CD4-positive, alpha-beta memory T cell (primary cell): ENCODE measurements at regions not wholly inside any gene's neighbourhood (a gene's known extent, or its start where the extent isn't known, plus 50 kb on each side); places are given as distances from the start of the nearest gene placed in this dataset.

Experiments
- CTCF ChIA-PET: fragments of 350-600 bp; sonication (Branson Sonifier 250); formaldehyde crosslinking; loops from one replicate; lab custom pipeline; 2021; ENCODE audit warnings: inconsistent platforms; ENCODE audit not compliant: partially characterized antibody; lab: Charles Lee
- POLR2A ChIA-PET: fragments of 350-600 bp; sonication (Branson Sonifier 250); formaldehyde crosslinking; loops from one replicate; lab custom pipeline; 2021; ENCODE audit not compliant: partially characterized antibody; lab: Charles Lee
- DNase-seq, 5 donors: peaks; one replicate each; pipeline versions ENCODE4 v3.0.0 to v3.0.0-alpha.2; 2020 to 2022; ENCODE audit warnings: mixed read lengths in 1 of 5
- H3K27ac ChIP-seq: one replicate; pipeline ENCODE4 v1.7.0; 2013; ENCODE audit warnings: low read depth, low read length
- H3K27me3 ChIP-seq: 2 replicates; pipeline ENCODE4 v1.7.0; 2013; ENCODE audit warnings: mild to moderate bottlenecking, low read length, moderate library complexity; ENCODE audit not compliant: insufficient read depth
- H3K36me3 ChIP-seq: 2 replicates; pipeline ENCODE4 v1.7.0; 2013; ENCODE audit warnings: mild to moderate bottlenecking, low read length, moderate library complexity; ENCODE audit not compliant: insufficient read depth
- H3K4me1 ChIP-seq: 2 replicates; pipeline ENCODE4 v1.7.0; 2013; ENCODE audit warnings: mild to moderate bottlenecking, low read length, moderate library complexity; ENCODE audit not compliant: insufficient read depth
- H3K4me3 ChIP-seq, 2 donors: one replicate each; pipeline ENCODE4 v1.7.0; 2013; ENCODE audit warnings: low read length in 2 of 2, mild to moderate bottlenecking in 1 of 2
- H3K9me3 ChIP-seq, 2 donors: one replicate each; pipeline ENCODE4 v1.7.0; 2013; ENCODE audit warnings: low read length in 2 of 2, control low read depth in 1 of 2; ENCODE audit not compliant: control insufficient read depth in 1 of 2
- H3K27ac Mint-ChIP-seq, 7 donors: one replicate each; pipeline ENCODE4 v1.8.0; 2020 to 2021; ENCODE audit warnings: mixed read lengths in 7 of 7, mild to moderate bottlenecking in 6 of 7, inconsistent platforms in 3 of 7, moderate library complexity in 3 of 7
- H3K27me3 Mint-ChIP-seq, 2 donors: one replicate each; pipeline ENCODE4 v1.8.0; 2020 to 2021; ENCODE audit warnings: mixed read lengths in 2 of 2
- H3K36me3 Mint-ChIP-seq, 2 donors: one replicate each; pipeline ENCODE4 v1.8.0; 2020 to 2021; ENCODE audit warnings: mixed read lengths in 2 of 2, inconsistent platforms in 1 of 2, mild to moderate bottlenecking in 1 of 2
- H3K4me1 Mint-ChIP-seq, 4 donors: one replicate each; pipeline ENCODE4 v1.8.0; 2020 to 2021; ENCODE audit warnings: mixed read lengths in 4 of 4, mild to moderate bottlenecking in 1 of 4
- H3K4me3 Mint-ChIP-seq, 8 donors: one replicate each; pipeline ENCODE4 v1.8.0; 2020 to 2021; ENCODE audit warnings: mixed read lengths in 8 of 8, mild to moderate bottlenecking in 7 of 8, moderate library complexity in 6 of 8, inconsistent platforms in 3 of 8
- H3K9me3 Mint-ChIP-seq, 8 donors: one replicate each; pipeline ENCODE4 v1.8.0; 2020 to 2021; ENCODE audit warnings: mixed read lengths in 8 of 8, mild to moderate bottlenecking in 5 of 8, inconsistent platforms in 3 of 8, moderate library complexity in 1 of 8
- intact Hi-C: fragments of 100-400 bp; cut with micrococcal nuclease; formaldehyde crosslinking; loops from one replicate; pipeline ENCODE4 v1.15.1; 2023

DNA sequence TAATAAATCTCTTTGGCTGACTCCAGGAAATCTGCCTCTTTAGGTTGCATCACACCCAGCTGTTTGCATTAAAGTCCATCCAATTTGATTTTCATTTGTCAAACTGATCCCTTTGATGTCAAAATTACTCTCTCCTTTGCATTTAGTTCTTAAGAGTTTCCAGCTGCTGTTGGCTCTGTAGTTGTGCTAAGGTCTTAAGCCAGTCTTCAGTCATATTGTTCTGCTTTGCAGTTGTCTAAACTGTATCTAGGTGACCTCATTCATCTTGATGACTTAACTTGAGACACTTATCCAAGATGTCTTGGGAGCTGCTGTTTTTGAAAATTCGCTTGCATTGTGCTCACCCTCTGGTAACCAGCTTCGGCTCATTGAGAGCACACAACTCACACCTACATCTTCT lies 386.9 kb upstream of the TLE4 start:
- no peaks in the 10 kb centered on the region for H3K27me3 ChIP-seq
- no peak overlapping the region for H3K4me3 Mint-ChIP-seq
- no peaks in the 10 kb centered on the region for H3K27me3 Mint-ChIP-seq
- H3K4me1 Mint-ChIP-seq = no peaks in the 10 kb centered on the region
- no peaks in the 10 kb centered on the region for H3K9me3 ChIP-seq
- no peak for DNase-seq
- no peaks in the 10 kb centered on the region for H3K36me3 ChIP-seq
- peaks cover 0 to 5% (median 0%) of the 10 kb centered on the region in 8 donors for H3K9me3 Mint-ChIP-seq
- H3K4me1 ChIP-seq = no peaks in the 10 kb centered on the region
- CTCF ChIA-PET = interaction anchor here (1.3 kb wide), 1 partner anchor 11 kb away, joined by 3 read pairs; no protein-coding TSS in a partner anchor
- H3K36me3 Mint-ChIP-seq = no peaks in the 10 kb centered on the region
- intact Hi-C loops = no loop called here
- no peak overlapping the region for H3K27ac ChIP-seq
- POLR2A ChIA-PET = no interaction called here
- no peak overlapping the region for H3K27ac Mint-ChIP-seq
- H3K4me3 ChIP-seq = no peak overlapping the region

DNA sequence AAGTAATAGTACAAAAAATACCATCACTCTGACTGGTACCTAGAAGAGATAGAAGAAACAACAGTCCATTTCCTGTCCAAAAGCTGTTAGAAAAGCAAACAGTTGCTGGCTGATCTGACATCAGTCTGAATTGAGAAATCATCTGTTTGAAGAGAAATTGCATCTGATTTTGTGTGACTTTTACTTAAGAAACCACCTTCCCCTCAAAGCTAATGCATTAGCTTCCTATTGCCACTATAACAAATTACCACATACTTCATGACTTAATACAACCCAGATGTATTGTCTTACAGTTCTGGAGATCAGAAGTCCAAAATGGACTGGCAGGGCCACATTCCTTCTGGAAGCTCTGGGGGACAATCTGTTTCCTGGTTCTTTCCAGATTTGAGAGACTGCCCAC lies 385.9 kb upstream of the TLE4 start:
- no peak overlapping the region for H3K27ac Mint-ChIP-seq
- H3K36me3 Mint-ChIP-seq = no peaks in the 10 kb centered on the region
- ChIA-PET POLR2A (no interaction called here), CTCF (no interaction called here)
- Histone ChIP-seq H3K36me3 (no peaks in the 10 kb centered on the region), H3K4me3 (no peak overlapping the region), H3K27me3 (no peaks in the 10 kb centered on the region), H3K27ac (no peak overlapping the region), H3K4me1 (no peaks in the 10 kb centered on the region), H3K9me3 (no peaks in the 10 kb centered on the region)
- H3K9me3 Mint-ChIP-seq = peaks cover 0 to 2% (median 0%) of the 10 kb centered on the region in 8 donors
- intact Hi-C loops = no loop called here
- no peaks in the 10 kb centered on the region for H3K4me1 Mint-ChIP-seq
- no peak overlapping the region for H3K4me3 Mint-ChIP-seq
- DNase-seq = no peak
- H3K27me3 Mint-ChIP-seq = no peaks in the 10 kb centered on the region

DNA sequence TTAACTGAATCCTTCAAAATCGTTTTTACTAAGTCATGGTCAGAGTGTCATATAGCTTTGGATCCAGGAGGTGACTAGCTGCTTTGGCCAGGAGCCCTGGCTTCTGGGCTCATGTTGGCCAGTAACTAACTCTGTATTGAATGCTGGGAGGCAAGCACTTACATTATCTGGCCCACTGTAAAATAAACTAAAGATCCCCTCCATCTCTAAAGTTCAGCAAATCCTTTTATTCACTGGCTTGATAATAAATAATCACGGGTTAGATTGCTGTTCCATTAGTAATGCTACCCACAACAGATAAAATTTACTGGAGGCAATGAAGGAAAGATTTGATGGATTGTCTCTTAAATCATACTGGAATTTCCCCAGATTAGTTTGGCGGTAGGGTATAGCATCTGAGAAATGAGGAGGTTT lies 382.2 kb upstream of the TLE4 start:
- H3K27ac ChIP-seq = no peak overlapping the region
- intact Hi-C loops = no loop called here
- H3K4me3 ChIP-seq = no peak overlapping the region
- ChIA-PET CTCF (no interaction called here), POLR2A (no interaction called here)
- Mint-ChIP-seq H3K4me3 (no peak overlapping the region), H3K27ac (no peak overlapping the region), H3K36me3 (no peaks in the 10 kb centered on the region), H3K27me3 (no peaks in the 10 kb centered on the region), H3K9me3 (peaks cover 0 to 2% (median 0%) of the 10 kb centered on the region in 8 donors), H3K4me1 (no peaks in the 10 kb centered on the region)
- H3K27me3 ChIP-seq = no peaks in the 10 kb centered on the region
- H3K36me3 ChIP-seq = no peaks in the 10 kb centered on the region
- no peaks in the 10 kb centered on the region for H3K4me1 ChIP-seq
- DNase-seq = no peak
- no peaks in the 10 kb centered on the region for H3K9me3 ChIP-seq

DNA sequence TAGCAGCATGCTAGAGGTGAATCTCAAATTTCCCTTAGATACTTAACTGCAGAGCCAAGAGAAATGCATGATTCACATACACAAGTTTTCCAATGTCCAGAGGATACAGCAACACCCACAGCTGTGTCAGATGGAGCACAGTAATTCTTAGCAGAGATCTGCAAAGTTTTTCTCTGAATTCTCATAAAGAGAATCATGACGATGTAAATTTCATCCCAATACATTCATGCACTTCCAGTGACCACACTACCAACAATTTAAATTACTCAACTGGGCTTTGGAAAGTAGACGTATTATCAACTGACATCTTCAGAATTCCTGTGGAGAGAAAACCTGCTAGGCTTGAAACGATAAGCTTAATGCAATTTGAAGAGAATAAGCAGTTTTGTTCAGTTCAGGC lies 378.8 kb upstream of the TLE4 start:
- intact Hi-C loops = no loop called here
- no peak overlapping the region for H3K4me3 ChIP-seq
- no peak overlapping the region for H3K27ac Mint-ChIP-seq
- no peaks in the 10 kb centered on the region for H3K36me3 ChIP-seq
- no peaks in the 10 kb centered on the region for H3K9me3 ChIP-seq
- no peak for DNase-seq
- CTCF ChIA-PET = no interaction called here
- H3K36me3 Mint-ChIP-seq = no peaks in the 10 kb centered on the region
- H3K4me3 Mint-ChIP-seq = no peak overlapping the region
- H3K9me3 Mint-ChIP-seq = peaks cover 0 to 3% (median 0%) of the 10 kb centered on the region in 8 donors
- H3K4me1 Mint-ChIP-seq = no peaks in the 10 kb centered on the region
- H3K27me3 ChIP-seq = no peaks in the 10 kb centered on the region
- H3K27me3 Mint-ChIP-seq = no peaks in the 10 kb centered on the region
- POLR2A ChIA-PET = no interaction called here
- H3K4me1 ChIP-seq = no peaks in the 10 kb centered on the region
- H3K27ac ChIP-seq = no peak overlapping the region

DNA sequence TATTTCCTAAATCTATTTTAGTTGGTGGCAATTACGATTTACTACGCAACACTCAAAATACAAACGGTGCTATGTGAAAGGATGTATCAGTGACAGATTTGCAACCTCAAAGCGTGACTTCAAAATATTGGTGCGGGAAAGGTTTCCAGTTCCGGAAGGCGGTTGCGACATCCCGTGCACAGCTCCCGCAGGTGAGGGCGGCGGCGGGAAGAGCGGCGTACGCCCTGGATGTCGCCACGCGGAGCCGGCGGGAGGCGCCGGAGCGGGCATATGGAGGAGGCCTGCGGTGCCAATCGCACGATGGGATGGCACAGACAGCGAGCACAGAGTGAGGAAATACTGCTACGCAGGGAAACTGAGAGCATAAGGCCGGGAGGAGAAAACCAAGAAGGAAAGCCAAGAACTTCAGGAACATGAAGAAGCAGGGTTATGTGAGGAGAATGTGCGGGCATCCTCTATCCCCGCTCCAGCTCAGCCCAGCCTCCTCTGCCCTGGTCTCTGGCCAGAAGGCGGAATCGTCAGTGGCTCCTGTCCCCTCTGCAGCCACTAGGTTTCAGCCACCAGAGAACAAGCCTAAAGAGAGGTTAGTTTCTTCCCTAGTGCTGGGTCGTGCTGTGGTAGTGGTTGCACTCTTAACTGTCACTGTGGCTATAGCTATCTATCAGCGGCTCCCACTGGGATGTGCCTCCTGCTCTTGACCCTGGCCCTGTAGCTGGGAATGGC lies 378.1 kb upstream of the TLE4 start:
- POLR2A ChIA-PET = no interaction called here
- H3K4me3 Mint-ChIP-seq = no peak overlapping the region
- no peaks in the 10 kb centered on the region for H3K36me3 Mint-ChIP-seq
- intact Hi-C loops = no loop called here
- Histone ChIP-seq H3K36me3 (no peaks in the 10 kb centered on the region), H3K9me3 (no peaks in the 10 kb centered on the region), H3K4me3 (no peak overlapping the region), H3K4me1 (no peaks in the 10 kb centered on the region), H3K27me3 (no peaks in the 10 kb centered on the region), H3K27ac (no peak overlapping the region)
- H3K4me1 Mint-ChIP-seq = no peaks in the 10 kb centered on the region
- no peak for DNase-seq
- CTCF ChIA-PET = no interaction called here
- H3K27me3 Mint-ChIP-seq = no peaks in the 10 kb centered on the region
- H3K27ac Mint-ChIP-seq = no peak overlapping the region
- H3K9me3 Mint-ChIP-seq = peaks cover 0 to 3% (median 0%) of the 10 kb centered on the region in 8 donors

DNA sequence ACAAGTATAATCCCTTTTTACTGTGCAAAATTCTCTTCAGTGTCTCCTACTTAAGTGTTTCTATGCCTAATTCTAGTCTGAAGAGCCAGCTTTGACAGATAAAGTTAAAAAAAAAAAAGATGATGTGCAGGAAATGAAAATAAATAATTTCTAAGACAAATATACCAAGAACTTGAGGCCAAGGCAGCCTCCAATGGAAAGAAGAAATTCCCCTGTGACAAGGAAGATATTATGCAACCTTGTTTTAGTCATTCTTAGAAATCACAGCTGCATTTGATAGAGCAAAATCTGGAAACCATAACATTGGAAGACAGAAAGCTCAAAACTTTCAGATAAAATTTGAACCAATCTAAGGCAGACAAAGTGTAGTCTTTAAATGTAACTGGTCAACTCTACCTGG lies 375.9 kb upstream of the TLE4 start:
- no peak overlapping the region for H3K4me3 ChIP-seq
- no peaks in the 10 kb centered on the region for H3K27me3 ChIP-seq
- Mint-ChIP-seq H3K27me3 (peaks cover 1 to 5% of the 10 kb centered on the region in 2 donors), H3K27ac (no peak overlapping the region), H3K9me3 (peaks cover 0 to 6% (median 0%) of the 10 kb centered on the region in 8 donors), H3K36me3 (no peaks in the 10 kb centered on the region), H3K4me1 (no peaks in the 10 kb centered on the region), H3K4me3 (no peak overlapping the region)
- no peaks in the 10 kb centered on the region for H3K36me3 ChIP-seq
- ChIA-PET POLR2A (no interaction called here), CTCF (no interaction called here)
- no peaks in the 10 kb centered on the region for H3K9me3 ChIP-seq
- H3K4me1 ChIP-seq = no peaks in the 10 kb centered on the region
- no peak overlapping the region for H3K27ac ChIP-seq
- intact Hi-C loops = no loop called here
- no peak for DNase-seq

DNA sequence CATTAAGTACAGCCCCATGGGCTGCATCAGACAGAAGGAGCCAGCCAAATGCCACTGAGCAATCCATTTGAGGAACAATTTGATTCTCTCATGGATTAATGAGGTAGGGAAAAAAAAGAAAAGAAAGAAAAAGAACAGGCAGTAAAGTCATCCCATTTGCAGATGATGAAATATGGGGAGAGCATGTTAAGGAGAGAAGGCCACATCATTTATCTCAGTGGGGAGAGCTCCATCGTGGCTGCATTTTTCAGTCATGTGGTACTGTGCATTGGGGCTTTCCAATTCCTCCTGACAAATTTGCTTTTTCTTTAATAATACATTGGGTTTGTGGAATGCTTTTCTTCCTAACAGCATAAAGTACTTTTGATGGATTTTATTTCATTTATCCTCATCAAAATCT lies 375.2 kb upstream of the TLE4 start:
- POLR2A ChIA-PET = no interaction called here
- CTCF ChIA-PET = no interaction called here
- intact Hi-C loops = no loop called here

More for the DNA sequence above, 375.2 kb upstream of the TLE4 start:
- H3K4me3 Mint-ChIP-seq = no peak overlapping the region
- H3K27me3 Mint-ChIP-seq = peaks cover 1 to 5% of the 10 kb centered on the region in 2 donors
- peaks cover 0 to 6% (median 0%) of the 10 kb centered on the region in 8 donors for H3K9me3 Mint-ChIP-seq
- H3K27ac Mint-ChIP-seq = no peak overlapping the region
- DNase-seq = no peak
- no peak overlapping the region for H3K27ac ChIP-seq
- H3K36me3 Mint-ChIP-seq = no peaks in the 10 kb centered on the region
- H3K4me1 Mint-ChIP-seq = no peaks in the 10 kb centered on the region
- H3K27me3 ChIP-seq = no peaks in the 10 kb centered on the region
- no peak overlapping the region for H3K4me3 ChIP-seq
- no peaks in the 10 kb centered on the region for H3K9me3 ChIP-seq
- no peaks in the 10 kb centered on the region for H3K4me1 ChIP-seq
- H3K36me3 ChIP-seq = no peaks in the 10 kb centered on the region
